ENCODE measurements at regions not wholly inside any gene's neighbourhood (a gene's known extent, or its start where the extent isn't known, plus 50 kb on each side); places are given as distances from the start of the nearest gene placed in this dataset.
"Not testable (repeated sequence)": the region's sequence is repeated elsewhere in the genome, so short reads cannot be mapped to it uniquely, and the experiment has no call there.

- H3K27ac Mint-ChIP-seq; H3K36me3 Mint-ChIP-seq; H3K9me3 Mint-ChIP-seq; DNase-seq; H3K27me3 Mint-ChIP-seq (ENCODE audit: low read depth in 3 of 3); H3K4me3 Mint-ChIP-seq: not testable (repeated sequence)
- H3K4me1 Mint-ChIP-seq: peaks cover 4 to 16% of the 10 kb centered on the region in 2 donors
These were observed 554.0 kb downstream of the RPIA start for GRCh38 chr2:89245478-89245877.

GRCh38 chr2:89246027-89246426, 554.6 kb downstream of the RPIA start:
- H3K27me3 Mint-ChIP-seq (ENCODE audit: low read depth in 3 of 3); H3K4me3 Mint-ChIP-seq; H3K9me3 Mint-ChIP-seq; H3K27ac Mint-ChIP-seq; H3K36me3 Mint-ChIP-seq; DNase-seq: not testable (repeated sequence)
- H3K4me1 Mint-ChIP-seq: peaks cover 4 to 16% of the 10 kb centered on the region in 2 donors

DNA sequence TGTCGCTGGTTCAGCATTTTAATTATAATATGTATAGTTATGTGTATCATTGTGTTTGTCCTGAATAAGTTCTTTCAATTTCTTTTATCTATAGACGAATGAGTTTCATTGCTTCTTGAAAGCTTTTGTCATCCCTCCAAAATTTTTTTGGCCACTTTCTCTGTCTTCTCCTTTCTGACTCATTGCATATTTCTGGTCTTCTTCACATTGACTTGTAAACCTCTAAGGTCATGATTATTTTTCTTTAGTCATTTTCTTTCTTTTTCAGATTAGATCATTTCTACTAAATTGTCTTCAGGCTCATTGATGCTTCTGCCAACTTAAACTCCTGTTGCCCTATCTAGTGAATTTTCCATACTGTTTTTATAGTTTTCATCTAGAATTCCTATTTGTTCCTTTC, 555.1 kb downstream of the RPIA start:
- H3K27ac Mint-ChIP-seq; H3K36me3 Mint-ChIP-seq; H3K4me3 Mint-ChIP-seq; DNase-seq; H3K27me3 Mint-ChIP-seq (ENCODE audit: low read depth in 3 of 3); H3K9me3 Mint-ChIP-seq: not testable (repeated sequence)
- H3K4me1 Mint-ChIP-seq: peaks cover 4 to 16% of the 10 kb centered on the region in 2 donors

DNA sequence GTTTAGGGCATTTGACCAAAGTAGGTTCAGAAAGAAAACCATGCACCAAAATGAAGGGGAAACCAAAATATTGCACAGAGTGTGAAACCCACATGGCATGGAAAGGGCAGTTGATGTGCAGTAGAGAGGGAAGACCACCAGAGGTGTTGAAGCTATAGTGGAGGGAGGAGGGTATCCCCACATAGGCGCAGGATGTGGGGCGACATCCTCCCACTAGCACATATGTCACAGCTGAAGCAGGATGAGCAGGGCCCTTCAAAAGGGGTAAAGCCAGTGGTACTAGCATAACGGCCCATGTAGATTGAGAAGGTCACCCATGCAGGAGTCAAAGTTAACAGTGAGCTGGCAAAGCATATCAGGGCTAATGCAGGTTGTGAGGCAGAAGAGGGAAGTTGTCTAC, 563.5 kb downstream of the RPIA start:
- not testable (repeated sequence) for H3K36me3 Mint-ChIP-seq; DNase-seq; H3K27me3 Mint-ChIP-seq (ENCODE audit: low read depth in 3 of 3); H3K9me3 Mint-ChIP-seq
- H3K27ac Mint-ChIP-seq: peak overlapping the region in 4 of 6 donors; percentile 38 to 68 (median 60)
- H3K4me3 Mint-ChIP-seq: peak overlapping the region in 2 of 5 donors; percentile 24 to 60
- H3K4me1 Mint-ChIP-seq: peaks cover 6 to 12% of the 10 kb centered on the region in 2 donors

DNA sequence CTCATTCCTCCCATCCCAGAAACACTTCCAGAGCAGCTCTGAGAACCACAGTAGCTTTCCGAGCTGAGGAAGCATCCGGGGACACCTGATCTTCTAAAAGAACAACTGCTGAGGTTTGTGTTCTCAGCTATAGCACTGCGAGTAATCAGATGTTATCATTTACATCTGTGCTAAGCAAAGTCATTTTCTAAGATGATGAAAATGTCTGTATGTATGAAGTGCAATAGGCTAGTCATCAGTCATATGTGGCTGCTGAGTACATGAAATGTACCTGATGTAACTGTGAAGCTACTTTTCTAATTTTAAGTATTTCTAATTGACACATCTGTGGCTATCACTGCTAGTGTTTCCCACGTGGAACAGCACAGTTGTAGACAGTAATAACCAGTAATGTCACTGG, 582.0 kb downstream of the RPIA start:
- H3K4me1 Mint-ChIP-seq; H3K27me3 Mint-ChIP-seq (ENCODE audit: low read depth in 3 of 3); DNase-seq; H3K4me3 Mint-ChIP-seq; H3K27ac Mint-ChIP-seq; H3K9me3 Mint-ChIP-seq; H3K36me3 Mint-ChIP-seq: not testable (repeated sequence)

- not testable (repeated sequence) for H3K27me3 Mint-ChIP-seq (ENCODE audit: low read depth in 3 of 3); H3K4me3 Mint-ChIP-seq; H3K4me1 Mint-ChIP-seq; DNase-seq; H3K9me3 Mint-ChIP-seq; H3K27ac Mint-ChIP-seq; H3K36me3 Mint-ChIP-seq
These were observed 589.1 kb downstream of the RPIA start for GRCh38 chr2:89280536-89280935.

DNA sequence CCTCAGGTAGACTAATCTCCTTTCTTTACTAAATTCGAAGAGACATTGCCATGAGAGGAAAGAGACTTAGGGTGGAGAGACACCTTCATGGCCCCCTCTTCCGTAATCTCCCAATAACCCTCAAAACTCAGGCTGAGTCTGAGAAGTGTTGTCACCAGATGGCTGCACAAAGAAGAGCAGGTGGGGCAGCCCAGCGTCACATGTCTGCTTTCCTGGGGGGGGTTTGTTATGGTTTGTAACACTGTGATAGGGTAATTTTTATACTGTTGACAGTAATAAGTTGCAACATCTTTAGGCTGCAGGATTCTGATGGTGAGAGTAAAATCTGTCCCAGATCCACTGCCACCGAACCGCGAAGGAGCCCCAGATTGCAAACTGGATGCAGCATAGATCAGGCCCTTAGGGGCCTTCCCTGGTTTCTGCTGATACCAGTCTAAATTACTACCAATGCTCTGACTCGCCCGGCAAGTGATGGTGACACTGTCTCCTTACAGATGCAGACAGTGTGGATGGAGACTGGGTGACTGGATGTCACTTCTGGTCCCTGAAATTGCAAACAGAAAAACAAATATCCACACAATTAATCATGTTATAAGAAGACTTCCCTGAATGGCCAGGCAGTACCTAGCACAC, 595.1 kb downstream of the RPIA start:
- not testable (repeated sequence) for H3K4me3 Mint-ChIP-seq; DNase-seq; H3K9me3 Mint-ChIP-seq; H3K27ac Mint-ChIP-seq; H3K4me1 Mint-ChIP-seq; H3K36me3 Mint-ChIP-seq; H3K27me3 Mint-ChIP-seq (ENCODE audit: low read depth in 3 of 3)

DNA sequence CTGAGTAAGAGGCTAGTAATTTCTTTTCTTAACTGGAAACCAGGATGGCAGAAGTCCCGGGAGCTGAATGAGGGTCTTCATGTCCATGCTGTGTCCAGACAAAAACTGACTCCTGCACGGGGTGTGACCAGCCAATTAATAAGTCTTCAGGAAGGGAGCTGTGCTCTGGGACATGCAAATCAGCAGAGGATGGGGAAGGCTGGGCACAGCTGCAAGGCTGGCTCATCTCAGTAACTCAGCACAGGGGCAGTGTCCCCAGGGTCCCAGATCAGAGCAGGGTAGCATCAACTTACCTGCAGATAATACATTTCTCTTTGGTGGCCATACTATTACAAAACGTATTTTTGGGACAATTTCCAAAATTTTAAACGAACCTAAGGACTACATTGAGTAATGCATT, 595.6 kb downstream of the RPIA start:
- H3K27ac Mint-ChIP-seq; DNase-seq; H3K9me3 Mint-ChIP-seq; H3K4me1 Mint-ChIP-seq; H3K36me3 Mint-ChIP-seq; H3K27me3 Mint-ChIP-seq (ENCODE audit: low read depth in 3 of 3); H3K4me3 Mint-ChIP-seq: not testable (repeated sequence)

DNA sequence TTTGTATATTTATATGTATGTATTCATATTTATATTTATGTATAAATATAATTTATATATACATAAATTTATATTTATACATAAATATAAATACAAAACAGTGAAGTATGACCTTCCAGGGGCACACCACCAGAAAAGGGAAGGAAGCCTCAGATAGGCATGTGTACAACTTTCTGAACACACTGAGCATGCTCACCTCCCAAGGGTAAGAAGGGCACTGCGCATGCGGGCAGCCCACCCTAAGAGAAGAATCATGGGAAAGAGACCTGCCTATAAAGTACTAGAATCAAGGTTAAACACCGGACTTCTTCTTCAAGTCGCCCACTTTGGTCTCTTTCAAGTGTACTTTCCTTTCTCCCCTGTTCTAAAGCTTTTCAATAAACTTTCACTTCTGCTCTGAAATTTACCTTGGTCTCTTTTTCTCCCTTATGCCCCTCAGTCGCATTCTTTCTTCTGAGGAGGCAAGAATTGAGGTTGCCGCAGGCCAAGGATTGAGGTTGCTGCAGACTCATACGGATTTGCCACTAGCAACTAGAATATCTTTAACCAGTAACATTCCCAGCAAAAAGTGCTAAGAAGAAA, 600.3 kb downstream of the RPIA start:
- H3K4me3 Mint-ChIP-seq; H3K9me3 Mint-ChIP-seq; H3K27ac Mint-ChIP-seq; H3K4me1 Mint-ChIP-seq; H3K36me3 Mint-ChIP-seq; DNase-seq; H3K27me3 Mint-ChIP-seq (ENCODE audit: low read depth in 3 of 3): not testable (repeated sequence)

DNA sequence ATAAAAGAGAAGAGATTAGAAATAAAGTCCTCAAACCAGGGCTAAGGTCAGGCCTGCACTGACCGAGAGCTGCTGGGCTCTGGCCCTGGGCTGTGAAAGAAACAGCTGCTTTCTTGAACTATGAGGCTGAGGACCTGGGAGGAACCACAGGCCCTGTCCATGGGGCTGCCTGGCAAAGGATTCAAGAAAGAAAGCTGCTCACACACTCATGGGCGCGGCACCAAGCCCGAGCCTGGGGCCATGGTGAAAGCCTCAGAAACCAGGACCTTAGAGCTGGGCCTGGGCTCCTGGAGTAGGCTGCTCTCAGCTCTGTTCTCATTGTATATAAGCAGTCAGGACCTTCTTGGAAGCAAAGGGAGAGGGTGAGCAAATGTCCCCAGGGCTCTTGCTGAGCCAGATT, 601.9 kb downstream of the RPIA start:
- H3K27ac Mint-ChIP-seq; H3K4me1 Mint-ChIP-seq; H3K36me3 Mint-ChIP-seq; H3K4me3 Mint-ChIP-seq; H3K9me3 Mint-ChIP-seq; DNase-seq; H3K27me3 Mint-ChIP-seq (ENCODE audit: low read depth in 3 of 3): not testable (repeated sequence)

GRCh38 chr2:89294335-89294734, 602.9 kb downstream of the RPIA start:
- H3K27me3 Mint-ChIP-seq (ENCODE audit: low read depth in 3 of 3); H3K27ac Mint-ChIP-seq; H3K4me1 Mint-ChIP-seq; H3K4me3 Mint-ChIP-seq; H3K9me3 Mint-ChIP-seq; DNase-seq; H3K36me3 Mint-ChIP-seq: not testable (repeated sequence)

DNA sequence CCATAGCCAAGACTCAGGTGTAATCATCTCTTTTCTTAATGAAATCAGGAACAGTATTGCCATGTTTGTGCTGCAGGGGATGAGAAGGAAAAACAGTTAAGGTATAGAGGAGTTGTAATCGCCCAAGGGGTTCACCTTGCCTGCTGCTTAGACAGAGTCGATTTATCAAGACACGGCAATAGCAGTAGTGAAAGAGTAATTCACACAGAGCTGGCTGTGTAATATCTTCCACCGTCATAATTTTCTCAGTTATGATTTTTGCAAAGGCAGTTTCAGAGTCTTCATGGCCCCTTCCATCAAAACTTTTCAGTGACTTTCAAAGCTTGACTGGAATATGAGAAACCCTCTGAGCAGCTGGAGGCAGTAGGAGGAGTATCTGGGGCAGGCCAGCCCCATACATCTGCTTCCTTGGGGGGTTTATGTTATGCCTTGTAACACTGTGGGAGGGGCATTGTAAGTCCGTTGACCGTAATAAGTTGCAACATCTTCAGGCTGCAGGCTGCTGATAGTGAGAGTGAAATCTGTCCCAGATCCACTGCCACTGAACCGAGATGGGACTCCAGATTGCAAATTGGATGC, 605.4 kb downstream of the RPIA start:
- H3K36me3 Mint-ChIP-seq; DNase-seq; H3K27ac Mint-ChIP-seq; H3K4me1 Mint-ChIP-seq; H3K9me3 Mint-ChIP-seq; H3K4me3 Mint-ChIP-seq; H3K27me3 Mint-ChIP-seq (ENCODE audit: low read depth in 3 of 3): not testable (repeated sequence)

DNA sequence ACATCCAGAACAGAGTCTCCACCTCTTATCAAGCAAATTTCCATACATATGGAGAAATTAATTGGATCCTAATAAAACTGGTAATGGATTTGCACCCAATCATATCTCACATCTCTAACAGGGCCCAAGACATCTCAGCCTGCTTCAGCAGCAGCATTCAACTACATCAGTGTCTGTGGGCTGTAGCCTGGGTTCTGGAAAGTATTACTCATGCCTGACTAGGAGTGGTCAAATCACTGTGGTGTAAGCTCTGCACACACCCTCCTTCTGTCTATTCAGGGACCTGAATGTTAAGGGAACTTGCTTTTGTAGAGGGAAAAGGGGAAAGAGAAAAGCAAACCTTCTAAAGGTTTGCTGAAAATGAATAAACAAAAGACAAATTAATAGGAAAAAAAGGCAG, 607.7 kb downstream of the RPIA start:
- H3K9me3 Mint-ChIP-seq: not testable (repeated sequence)

DNA sequence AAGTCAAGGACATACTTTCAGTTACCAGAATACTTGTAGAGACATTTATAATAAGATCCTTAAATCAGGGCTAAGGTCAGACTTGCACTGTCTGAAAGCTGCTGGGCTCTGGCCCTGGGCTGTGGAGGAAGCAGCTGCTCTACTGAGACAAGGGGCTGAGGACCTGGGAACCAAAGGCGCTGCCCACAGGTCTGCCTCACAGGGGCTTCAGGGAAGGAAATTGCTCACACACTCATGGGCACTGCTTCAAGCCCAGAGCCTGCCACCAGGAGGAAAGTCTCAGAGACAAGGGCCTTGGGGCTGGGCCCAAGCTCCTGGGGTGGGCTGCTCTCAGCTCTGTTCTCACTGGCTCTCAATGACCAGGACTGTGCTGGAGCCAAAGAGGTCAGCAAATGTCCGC, 614.1 kb downstream of the RPIA start:
- DNase-seq; H3K4me3 Mint-ChIP-seq; H3K9me3 Mint-ChIP-seq; H3K27ac Mint-ChIP-seq; H3K27me3 Mint-ChIP-seq (ENCODE audit: low read depth in 3 of 3); H3K4me1 Mint-ChIP-seq; H3K36me3 Mint-ChIP-seq: not testable (repeated sequence)

More for the DNA sequence above, 607.7 kb downstream of the RPIA start:
- not testable (repeated sequence) for H3K27me3 Mint-ChIP-seq (ENCODE audit: low read depth in 3 of 3); H3K4me1 Mint-ChIP-seq; DNase-seq; H3K27ac Mint-ChIP-seq; H3K36me3 Mint-ChIP-seq; H3K4me3 Mint-ChIP-seq
